Central memory CD8-positive, alpha-beta T cell (primary cell): ENCODE measurements at regions not wholly inside any gene's neighbourhood (a gene's known extent, or its start where the extent isn't known, plus 50 kb on each side); places are given as distances from the start of the nearest gene placed in this dataset.

Source experiments
- ATAC-seq: fragments of 150-1000 bp; cut with Tn5 transposase; replicated peaks from 2 replicates; pipeline ENCODE4 v1.10.0; 2022; ENCODE audit warnings: mild to moderate bottlenecking, moderate FRiP score, moderate number of reproducible peaks; ENCODE audit not compliant: poor library complexity, severe bottlenecking; ENCODE audit errors: extremely low read depth
- DNase-seq, 2 donors: peaks; one replicate each; pipeline ENCODE4 v3.0.0; 2021; ENCODE audit warnings: low spot score in 2 of 2
- H3K27ac Mint-ChIP-seq: one replicate; pipeline ENCODE4 v1.8.0; 2022; ENCODE audit warnings: low read depth, mild to moderate bottlenecking, moderate library complexity, mixed read lengths
- H3K27me3 Mint-ChIP-seq: one replicate; pipeline ENCODE4 v1.8.0; 2022; ENCODE audit warnings: mixed read lengths
- H3K36me3 Mint-ChIP-seq: one replicate; pipeline ENCODE4 v1.8.0; 2022; ENCODE audit warnings: mild to moderate bottlenecking, moderate library complexity, mixed read lengths; ENCODE audit not compliant: insufficient read depth
- H3K4me1 Mint-ChIP-seq: one replicate; pipeline ENCODE4 v1.8.0; 2022; ENCODE audit warnings: mixed read lengths
- H3K4me3 Mint-ChIP-seq: one replicate; pipeline ENCODE4 v1.8.0; 2022; ENCODE audit warnings: mild to moderate bottlenecking, moderate library complexity, mixed read lengths
- H3K9me3 Mint-ChIP-seq: one replicate; pipeline ENCODE4 v1.8.0; 2022; ENCODE audit warnings: mixed read lengths

DNA sequence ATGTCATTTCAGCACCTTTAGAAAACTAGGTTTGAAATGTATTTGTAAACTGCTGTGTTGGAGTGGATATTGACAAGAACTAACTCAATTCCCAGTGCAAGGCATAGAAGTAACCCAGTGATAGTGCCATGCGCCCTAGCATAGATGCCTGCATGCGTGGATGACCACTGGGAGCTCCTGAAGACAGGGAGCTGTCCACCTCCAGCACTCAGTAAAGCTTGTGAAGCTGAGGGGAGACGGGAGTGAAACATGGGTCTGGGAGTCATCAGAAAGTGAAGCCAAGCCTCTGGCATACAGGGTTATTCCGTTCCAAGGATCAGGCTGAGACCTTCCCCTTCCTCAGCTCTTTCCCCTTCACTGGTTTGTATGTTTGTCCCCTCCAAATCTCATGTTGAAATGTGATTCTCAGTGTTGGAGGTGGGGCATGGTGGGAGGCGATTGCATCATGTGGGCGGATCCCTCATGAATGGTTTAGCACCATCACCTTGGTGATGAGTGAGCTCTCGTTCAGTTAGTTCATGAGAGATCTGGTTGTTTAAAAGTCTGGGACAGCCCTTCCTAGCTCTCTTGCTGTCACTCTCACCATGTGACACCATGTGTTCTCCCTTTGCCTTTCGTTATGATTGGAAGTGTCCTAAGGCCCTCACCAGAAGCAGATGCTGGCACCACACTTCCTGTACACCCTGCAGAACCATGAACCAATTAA, 146.5 kb upstream of the FERMT1 start:
- no peaks in the 10 kb centered on the region for H3K9me3 Mint-ChIP-seq
- H3K4me1 Mint-ChIP-seq = no peaks in the 10 kb centered on the region
- H3K27me3 Mint-ChIP-seq = no peaks in the 10 kb centered on the region
- no peak for ATAC-seq
- no peaks in the 10 kb centered on the region for H3K36me3 Mint-ChIP-seq
- no peak overlapping the region for H3K4me3 Mint-ChIP-seq
- H3K27ac Mint-ChIP-seq = no peak overlapping the region
- no peak for DNase-seq

DNA sequence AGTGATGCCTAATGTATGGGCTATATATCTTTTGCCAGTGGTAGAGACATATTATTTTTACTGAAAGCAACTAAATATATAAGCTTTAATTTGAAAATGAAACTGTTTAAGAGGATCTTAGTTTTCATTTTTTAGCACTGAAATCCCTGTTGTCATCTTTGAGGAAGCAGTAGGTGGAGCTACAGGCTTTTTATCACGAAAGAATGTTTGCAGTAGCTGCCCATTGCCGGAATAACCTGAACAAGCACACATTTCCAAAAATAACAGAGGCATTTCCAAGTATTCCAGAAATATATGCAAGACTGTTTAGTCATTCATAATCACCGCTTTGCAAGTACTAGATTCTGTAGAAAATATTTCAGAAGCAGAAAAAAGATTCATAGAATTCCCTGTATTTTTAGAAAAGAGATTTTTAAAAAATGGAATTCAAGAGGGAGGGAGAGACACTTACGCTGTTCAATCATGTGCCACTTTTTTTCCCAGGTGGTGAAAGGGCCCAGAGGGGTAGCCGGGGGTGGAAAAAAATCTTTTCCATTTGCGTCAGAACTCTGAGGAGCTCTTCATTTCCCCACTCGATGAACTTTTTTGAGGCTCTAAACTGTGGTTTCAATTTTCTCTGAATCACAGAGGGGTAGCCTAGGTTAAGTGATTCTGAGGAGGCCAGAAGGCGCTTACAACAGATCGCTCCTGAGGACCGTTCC, 142.5 kb upstream of the FERMT1 start:
- Mint-ChIP-seq H3K27me3 (no peaks in the 10 kb centered on the region), H3K4me3 (no peak overlapping the region), H3K4me1 (no peaks in the 10 kb centered on the region), H3K36me3 (no peaks in the 10 kb centered on the region), H3K27ac (no peak overlapping the region), H3K9me3 (peaks cover 7% of the 10 kb centered on the region)
- no peak for ATAC-seq
- DNase-seq = no peak

- ATAC-seq = no peak
- Mint-ChIP-seq H3K27ac (no peak overlapping the region), H3K9me3 (no peaks in the 10 kb centered on the region), H3K36me3 (no peaks in the 10 kb centered on the region), H3K4me1 (no peaks in the 10 kb centered on the region), H3K27me3 (no peaks in the 10 kb centered on the region), H3K4me3 (no peak overlapping the region)
- DNase-seq = no peak
Observed at GRCh38 chr20:6253396-6253795, 130.6 kb upstream of the FERMT1 start.

- H3K27me3 Mint-ChIP-seq = peaks cover 14% of the 10 kb centered on the region
- no peak overlapping the region for H3K4me3 Mint-ChIP-seq
- no peaks in the 10 kb centered on the region for H3K4me1 Mint-ChIP-seq
- DNase-seq (no peak), ATAC-seq (no peak)
- peaks cover 9% of the 10 kb centered on the region for H3K9me3 Mint-ChIP-seq
- no peak overlapping the region for H3K27ac Mint-ChIP-seq
- peaks cover 1% of the 10 kb centered on the region for H3K36me3 Mint-ChIP-seq
Observed at GRCh38 chr20:6245436-6245835, 122.6 kb upstream of the FERMT1 start.

GRCh38 chr20:6241591-6241990, 118.8 kb upstream of the FERMT1 start:
- H3K27me3 Mint-ChIP-seq = peaks cover 18% of the 10 kb centered on the region
- peaks cover 1% of the 10 kb centered on the region for H3K36me3 Mint-ChIP-seq
- H3K4me1 Mint-ChIP-seq = no peaks in the 10 kb centered on the region
- H3K4me3 Mint-ChIP-seq = no peak overlapping the region
- no peak for DNase-seq
- H3K9me3 Mint-ChIP-seq = peaks cover 14% of the 10 kb centered on the region
- ATAC-seq = no peak
- no peak overlapping the region for H3K27ac Mint-ChIP-seq

- ATAC-seq (no peak), DNase-seq (no peak)
- peaks cover 10% of the 10 kb centered on the region for H3K9me3 Mint-ChIP-seq
- no peak overlapping the region for H3K27ac Mint-ChIP-seq
- H3K4me3 Mint-ChIP-seq = no peak overlapping the region
- H3K4me1 Mint-ChIP-seq = no peaks in the 10 kb centered on the region
- peaks cover 18% of the 10 kb centered on the region for H3K27me3 Mint-ChIP-seq
- peaks cover 1% of the 10 kb centered on the region for H3K36me3 Mint-ChIP-seq
Observed at GRCh38 chr20:6240059-6240458, 117.2 kb upstream of the FERMT1 start.

DNA sequence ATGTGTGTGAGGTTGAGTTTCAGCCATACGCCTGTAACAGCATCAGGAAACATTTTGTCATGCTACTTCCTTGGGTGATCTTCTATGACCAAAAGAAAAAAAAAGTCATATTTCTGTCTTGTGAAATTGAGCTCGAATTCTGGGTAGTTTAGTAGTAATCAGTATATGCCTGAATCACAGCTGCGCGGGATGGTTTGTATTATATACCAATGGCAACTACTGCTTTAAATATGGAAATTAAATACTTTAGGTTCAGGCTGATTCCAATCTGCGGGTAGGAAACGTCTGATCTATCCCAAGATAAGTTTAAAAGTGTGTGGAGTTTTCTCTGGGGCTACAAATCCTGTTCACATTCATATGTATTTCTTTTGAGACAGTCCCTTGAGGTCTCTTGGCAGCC, 115.6 kb upstream of the FERMT1 start:
- Mint-ChIP-seq H3K9me3 (peaks cover 13% of the 10 kb centered on the region), H3K27ac (no peak overlapping the region), H3K4me3 (no peak overlapping the region), H3K27me3 (peaks cover 18% of the 10 kb centered on the region), H3K36me3 (peaks cover under 1% of the 10 kb centered on the region), H3K4me1 (no peaks in the 10 kb centered on the region)
- DNase-seq (no peak), ATAC-seq (no peak)

DNA sequence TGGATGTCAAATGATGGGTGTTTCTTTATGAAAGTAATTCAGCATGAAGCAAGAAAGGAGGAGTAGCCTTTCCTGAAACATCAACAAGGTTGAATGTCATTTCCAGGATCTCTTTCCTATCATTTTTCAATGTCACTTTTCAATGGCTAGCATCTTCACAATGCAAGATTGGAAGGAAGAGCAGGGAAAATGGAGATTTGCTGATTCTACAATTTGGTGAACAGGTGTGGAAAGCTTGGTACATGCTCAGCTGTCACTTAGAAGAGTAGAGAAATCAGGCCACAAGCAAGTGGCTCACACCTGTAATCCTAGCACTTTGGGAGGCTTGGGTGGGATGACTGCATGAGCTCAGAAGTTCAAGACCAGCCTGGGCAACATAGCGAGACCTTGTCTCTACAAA, 112.7 kb upstream of the FERMT1 start:
- ATAC-seq = no peak
- no peak overlapping the region for H3K27ac Mint-ChIP-seq

DNA sequence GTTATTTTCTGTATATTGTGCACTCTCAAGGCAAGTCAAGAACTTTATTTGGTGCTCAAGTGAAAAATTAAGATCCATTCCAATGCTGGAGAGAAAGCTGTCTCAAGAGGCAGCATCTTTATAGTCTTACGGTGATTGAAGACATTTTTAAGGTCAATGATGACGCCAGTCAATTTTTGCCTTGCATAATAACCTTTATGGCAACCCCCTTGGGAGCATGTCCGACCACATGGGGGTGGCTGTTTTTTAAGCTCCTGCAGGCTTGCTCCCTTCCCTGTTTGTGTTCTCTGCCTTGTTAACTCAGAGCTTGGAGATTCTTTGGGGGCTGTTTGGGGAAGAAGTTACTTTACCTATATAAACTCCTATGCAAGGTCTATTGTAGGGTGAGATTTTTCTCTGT, 109.6 kb upstream of the FERMT1 start:
- no peak for DNase-seq
- Mint-ChIP-seq H3K4me3 (no peak overlapping the region), H3K27ac (no peak overlapping the region), H3K36me3 (no peaks in the 10 kb centered on the region), H3K4me1 (no peaks in the 10 kb centered on the region), H3K9me3 (peaks cover 10% of the 10 kb centered on the region), H3K27me3 (peaks cover 9% of the 10 kb centered on the region)
- ATAC-seq = no peak

More for the DNA sequence above, 112.7 kb upstream of the FERMT1 start:
- H3K4me3 Mint-ChIP-seq = no peak overlapping the region
- H3K4me1 Mint-ChIP-seq = no peaks in the 10 kb centered on the region
- peaks cover 17% of the 10 kb centered on the region for H3K9me3 Mint-ChIP-seq
- peaks cover 13% of the 10 kb centered on the region for H3K27me3 Mint-ChIP-seq
- no peak for DNase-seq
- H3K36me3 Mint-ChIP-seq = no peaks in the 10 kb centered on the region

DNA sequence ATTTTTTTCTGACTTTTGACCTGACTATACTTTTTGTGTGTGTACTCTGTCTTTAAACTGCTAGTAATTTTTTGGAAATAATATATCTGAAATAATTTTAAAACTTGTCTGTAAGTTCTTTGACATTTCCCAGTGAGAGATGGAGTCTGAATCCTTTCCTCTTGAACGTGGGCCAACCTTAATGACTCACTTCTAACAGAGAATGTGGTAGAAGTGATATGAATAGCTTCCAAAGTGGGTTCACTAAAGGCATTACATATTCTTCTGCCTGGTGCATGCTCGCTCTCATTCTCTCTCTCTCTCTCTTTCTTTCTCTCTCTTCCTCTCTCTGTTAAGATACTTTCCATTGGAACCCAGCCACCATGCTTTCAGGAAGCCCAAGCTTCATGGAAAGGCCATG, 108.7 kb upstream of the FERMT1 start:
- H3K27ac Mint-ChIP-seq = no peak overlapping the region
- ATAC-seq (no peak), DNase-seq (no peak)
- H3K9me3 Mint-ChIP-seq = peaks cover 10% of the 10 kb centered on the region
- peaks cover 9% of the 10 kb centered on the region for H3K27me3 Mint-ChIP-seq
- no peak overlapping the region for H3K4me3 Mint-ChIP-seq
- H3K36me3 Mint-ChIP-seq = no peaks in the 10 kb centered on the region
- H3K4me1 Mint-ChIP-seq = no peaks in the 10 kb centered on the region

- Mint-ChIP-seq H3K27ac (no peak overlapping the region), H3K4me3 (no peak overlapping the region), H3K36me3 (no peaks in the 10 kb centered on the region), H3K9me3 (peaks cover 7% of the 10 kb centered on the region), H3K4me1 (no peaks in the 10 kb centered on the region), H3K27me3 (peaks cover 9% of the 10 kb centered on the region)
- no peak for ATAC-seq
- DNase-seq = no peak
Observed at GRCh38 chr20:6228302-6228843, 105.5 kb upstream of the FERMT1 start.

GRCh38 chr20:6213311-6213710, 90.5 kb upstream of the FERMT1 start:
- ATAC-seq (no peak), DNase-seq (no peak)
- peaks cover 11% of the 10 kb centered on the region for H3K9me3 Mint-ChIP-seq
- no peaks in the 10 kb centered on the region for H3K4me1 Mint-ChIP-seq
- no peak overlapping the region for H3K4me3 Mint-ChIP-seq
- peaks cover 16% of the 10 kb centered on the region for H3K27me3 Mint-ChIP-seq
- no peaks in the 10 kb centered on the region for H3K36me3 Mint-ChIP-seq
- H3K27ac Mint-ChIP-seq = no peak overlapping the region

DNA sequence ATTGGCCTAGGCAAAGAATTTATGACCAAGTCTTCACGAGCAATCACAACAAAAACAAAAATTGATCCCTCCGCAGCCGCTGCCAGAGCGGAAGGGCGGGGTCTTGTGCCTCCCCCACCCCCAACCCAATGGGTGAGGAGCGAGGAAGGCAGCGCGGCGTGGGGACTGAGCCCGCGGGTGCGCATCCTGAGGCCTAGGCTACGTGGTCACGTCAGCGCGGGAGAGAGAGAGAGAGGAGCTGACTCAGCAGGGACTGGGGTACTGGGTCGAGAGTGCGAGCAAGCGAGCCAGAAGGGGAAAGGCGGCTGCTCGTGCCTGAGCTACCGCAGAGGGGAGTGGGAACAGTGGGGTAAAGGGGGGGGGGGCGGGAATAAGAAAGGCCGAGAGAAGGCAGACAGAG, 90.1 kb upstream of the FERMT1 start:
- DNase-seq (no peak), ATAC-seq (no peak)
- Mint-ChIP-seq H3K9me3 (peaks cover 11% of the 10 kb centered on the region), H3K36me3 (no peaks in the 10 kb centered on the region), H3K4me1 (no peaks in the 10 kb centered on the region), H3K27ac (no peak overlapping the region), H3K27me3 (peaks cover 18% of the 10 kb centered on the region), H3K4me3 (no peak overlapping the region)
